Neural cell (in vitro differentiated cells): ENCODE measurements at regions not wholly inside any gene's neighbourhood (a gene's known extent, or its start where the extent isn't known, plus 50 kb on each side); places are given as distances from the start of the nearest gene placed in this dataset.
"Not testable (repeated sequence)": the region's sequence is repeated elsewhere in the genome, so short reads cannot be mapped to it uniquely, and the experiment has no call there.

Experiments used
- CTCF ChIP-seq: fragments of 450-650 bp; IDR thresholded peaks from 2 replicates; pipeline ENCODE4 v1.5.1; 2014; ENCODE audit warnings: antibody characterized with exemption, mild to moderate bottlenecking, moderate library complexity; ENCODE audit not compliant: poor library complexity, severe bottlenecking
- EP300 ChIP-seq: fragments of 450-650 bp; conservative IDR thresholded peaks from 2 replicates; pipeline ENCODE4 v1.6.1; 2014; ENCODE audit warnings: antibody characterized with exemption, mild to moderate bottlenecking, moderate library complexity; ENCODE audit not compliant: poor library complexity, severe bottlenecking
- EZH2 ChIP-seq: fragments of 200-600, 300-800 bp; shearing (Covaris generic), sonication (generic); IDR thresholded peaks from 2 replicates; pipeline ENCODE4 v1.6.1; 2014; ENCODE audit warnings: antibody characterized with exemption, low read length, borderline replicate concordance, mild to moderate bottlenecking; ENCODE audit not compliant: insufficient read depth, poor library complexity, severe bottlenecking
- MXI1 ChIP-seq: fragments of 450-650 bp; conservative IDR thresholded peaks from 2 replicates; pipeline ENCODE4 v1.6.1; 2014; ENCODE audit warnings: antibody characterized with exemption, mild to moderate bottlenecking; ENCODE audit not compliant: poor library complexity, severe bottlenecking
- POLR2AphosphoS5 ChIP-seq: IDR thresholded peaks from 2 replicates; pipeline ENCODE4 v1.6.1; 2012
- RAD21 ChIP-seq: fragments of 450-650 bp; conservative IDR thresholded peaks from 2 replicates; pipeline ENCODE4 v1.6.1; 2014; ENCODE audit warnings: antibody characterized with exemption, mild to moderate bottlenecking, moderate library complexity
- REST ChIP-seq: IDR thresholded peaks from 2 replicates; pipeline ENCODE4 v1.6.1; 2012; ENCODE audit warnings: borderline replicate concordance
- SMC3 ChIP-seq: fragments of 450-650 bp; conservative IDR thresholded peaks from 2 replicates; pipeline ENCODE4 v1.6.1; 2014; ENCODE audit warnings: antibody characterized with exemption, mild to moderate bottlenecking, moderate library complexity; ENCODE audit not compliant: poor library complexity
- TAF1 ChIP-seq: IDR thresholded peaks from 2 replicates; pipeline ENCODE4 v1.6.1; 2012; ENCODE audit warnings: low read depth

- not testable (repeated sequence) for TF ChIP-seq EZH2, CTCF, REST, RAD21, SMC3, MXI1, POLR2AphosphoS5, TAF1, EP300
These were observed 66.3 kb downstream of the GOLGA8K start for GRCh38 chr15:32336804-32337203.
